ENCODE measurements at regions not wholly inside any gene's neighbourhood (a gene's known extent, or its start where the extent isn't known, plus 50 kb on each side); places are given as distances from the start of the nearest gene placed in this dataset.
"Not testable (repeated sequence)": the region's sequence is repeated elsewhere in the genome, so short reads cannot be mapped to it uniquely, and the experiment has no call there.

DNA sequence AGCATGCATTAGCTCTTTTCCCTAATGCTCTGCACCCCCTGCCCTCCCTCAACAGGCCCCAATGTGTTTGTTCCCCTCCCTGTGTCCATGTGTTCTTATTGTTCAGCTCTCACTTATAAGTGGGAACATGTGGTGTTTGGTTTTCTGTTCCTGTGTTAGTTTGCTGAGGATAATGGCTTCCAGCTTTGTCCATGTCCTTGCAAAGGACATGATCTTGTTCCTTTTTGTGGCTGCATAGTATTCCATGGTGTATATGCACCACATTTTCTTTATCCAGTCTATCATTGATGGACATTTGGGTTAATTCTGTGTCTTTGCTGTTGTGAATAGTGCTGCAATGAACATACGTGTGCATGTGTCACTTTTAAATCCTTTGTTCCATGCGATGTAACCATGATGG, 363.0 kb downstream of the SRGAP2C start:
- DNase-seq (ENCODE audit: low read depth, low spot score); in situ Hi-C loops (cut with HindIII; ENCODE audit: low pct_unique_long_range_greater_than_20kb, low sequenced_read_pairs): not testable (repeated sequence)

GRCh38 chr1:121550817-121551216, 366.0 kb downstream of the SRGAP2C start:
- DNase-seq (ENCODE audit: low read depth, low spot score); in situ Hi-C loops (cut with HindIII; ENCODE audit: low pct_unique_long_range_greater_than_20kb, low sequenced_read_pairs): not testable (repeated sequence)

- in situ Hi-C loops (cut with HindIII; ENCODE audit: low pct_unique_long_range_greater_than_20kb, low sequenced_read_pairs); DNase-seq (ENCODE audit: low read depth, low spot score): not testable (repeated sequence)
These were observed 366.7 kb downstream of the SRGAP2C start for GRCh38 chr1:121551491-121551890.

- DNase-seq (ENCODE audit: low read depth, low spot score); in situ Hi-C loops (cut with HindIII; ENCODE audit: low pct_unique_long_range_greater_than_20kb, low sequenced_read_pairs): not testable (repeated sequence)
These were observed 371.8 kb downstream of the SRGAP2C start for GRCh38 chr1:121556560-121556959.

DNA sequence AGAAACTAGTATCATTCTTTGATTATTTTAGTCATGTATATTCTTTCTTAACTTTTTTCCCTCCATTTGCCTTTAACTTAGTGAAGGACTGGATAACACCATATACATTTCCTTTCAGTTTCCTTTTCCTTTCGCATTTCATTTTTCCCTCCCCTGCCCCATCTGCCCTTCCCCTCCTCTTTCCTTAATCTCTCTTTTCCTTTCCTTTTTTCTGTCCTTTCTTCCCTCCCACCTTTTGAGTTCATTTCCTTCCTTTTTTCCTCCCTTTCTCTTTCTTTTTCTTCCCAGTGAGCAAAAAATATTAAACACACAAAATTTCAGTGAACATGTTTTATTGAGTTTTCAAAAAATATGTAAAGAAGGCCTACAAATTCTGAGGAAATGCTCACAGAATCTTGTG, 373.3 kb downstream of the SRGAP2C start:
- DNase-seq (ENCODE audit: low read depth, low spot score); in situ Hi-C loops (cut with HindIII; ENCODE audit: low pct_unique_long_range_greater_than_20kb, low sequenced_read_pairs): not testable (repeated sequence)

GRCh38 chr1:121558514-121558913, 373.7 kb downstream of the SRGAP2C start:
- peak; percentile 13 for DNase-seq (ENCODE audit: low read depth, low spot score)
- in situ Hi-C loops (cut with HindIII; ENCODE audit: low pct_unique_long_range_greater_than_20kb, low sequenced_read_pairs) = no loop called here

DNA sequence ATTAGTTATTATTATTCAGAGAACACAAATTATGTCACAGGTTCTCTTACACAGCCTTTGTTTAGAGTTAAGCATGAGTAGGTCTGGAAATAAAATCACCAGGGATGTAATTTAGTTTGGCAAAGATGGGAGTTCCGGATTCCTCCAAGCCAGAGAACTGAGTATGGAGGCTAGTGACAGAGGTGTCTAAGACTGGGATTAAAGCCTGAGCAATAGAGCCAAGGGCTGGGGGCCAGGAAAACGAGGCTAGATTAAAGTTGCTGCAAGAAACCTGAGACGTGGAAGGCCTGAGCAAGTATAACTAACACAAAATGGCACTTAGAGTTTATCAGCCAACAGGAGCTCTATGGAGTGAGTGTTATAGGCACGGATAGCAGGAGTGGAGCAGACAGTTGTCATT, 381.6 kb downstream of the SRGAP2C start:
- in situ Hi-C loops (cut with HindIII; ENCODE audit: low pct_unique_long_range_greater_than_20kb, low sequenced_read_pairs) = no loop called here
- no peak for DNase-seq (ENCODE audit: low read depth, low spot score)

DNA sequence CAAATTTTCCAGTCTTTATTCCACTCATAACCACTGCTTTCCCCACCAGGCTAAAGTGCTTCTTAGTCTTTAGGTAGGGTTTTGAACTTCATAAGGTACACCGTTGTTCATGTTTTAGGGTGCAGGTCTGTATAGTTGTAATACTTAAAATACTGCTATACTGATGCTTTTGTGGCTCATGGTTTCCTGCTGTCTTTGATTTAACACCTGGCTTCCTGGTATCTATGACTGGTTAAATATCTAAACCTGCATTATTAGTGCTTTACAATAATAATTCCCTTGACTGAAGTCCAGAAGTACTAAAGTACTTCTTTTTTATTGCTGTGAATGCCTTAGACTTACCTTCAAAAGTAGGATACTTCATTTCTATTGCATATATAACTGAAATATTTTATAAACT, 384.7 kb downstream of the SRGAP2C start:
- in situ Hi-C loops (cut with HindIII; ENCODE audit: low pct_unique_long_range_greater_than_20kb, low sequenced_read_pairs) = no loop called here
- DNase-seq (ENCODE audit: low read depth, low spot score) = no peak

DNA sequence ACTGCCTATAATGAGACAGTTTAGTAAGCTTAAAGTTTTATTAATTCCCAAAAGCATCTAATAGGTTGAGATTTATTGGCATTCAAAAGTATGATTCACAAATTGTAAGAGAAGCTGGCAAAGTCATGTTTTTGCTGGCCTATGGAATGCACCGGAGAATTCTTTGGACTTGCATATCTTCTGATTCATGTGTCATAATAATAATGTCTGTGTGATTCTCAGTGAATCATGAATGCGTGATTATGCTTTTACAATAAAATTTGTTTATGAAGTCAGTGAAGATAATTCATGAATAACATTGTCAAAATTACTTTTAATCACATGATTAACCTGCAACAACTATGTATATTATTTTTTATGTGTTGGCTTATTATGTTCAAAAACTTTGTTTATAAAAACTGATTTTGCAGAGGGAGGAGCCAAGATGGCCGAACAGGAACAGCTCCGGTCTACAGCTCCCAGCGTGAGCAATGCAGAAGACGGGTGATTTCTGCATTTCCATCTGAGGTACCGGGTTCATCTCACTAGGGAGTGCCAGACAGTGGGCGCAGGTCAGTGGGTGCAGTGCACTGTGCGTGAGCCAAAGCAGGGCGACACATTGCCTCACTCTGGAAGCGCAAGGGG, 389.2 kb downstream of the SRGAP2C start:
- DNase-seq (ENCODE audit: low read depth, low spot score); in situ Hi-C loops (cut with HindIII; ENCODE audit: low pct_unique_long_range_greater_than_20kb, low sequenced_read_pairs): not testable (repeated sequence)

DNA sequence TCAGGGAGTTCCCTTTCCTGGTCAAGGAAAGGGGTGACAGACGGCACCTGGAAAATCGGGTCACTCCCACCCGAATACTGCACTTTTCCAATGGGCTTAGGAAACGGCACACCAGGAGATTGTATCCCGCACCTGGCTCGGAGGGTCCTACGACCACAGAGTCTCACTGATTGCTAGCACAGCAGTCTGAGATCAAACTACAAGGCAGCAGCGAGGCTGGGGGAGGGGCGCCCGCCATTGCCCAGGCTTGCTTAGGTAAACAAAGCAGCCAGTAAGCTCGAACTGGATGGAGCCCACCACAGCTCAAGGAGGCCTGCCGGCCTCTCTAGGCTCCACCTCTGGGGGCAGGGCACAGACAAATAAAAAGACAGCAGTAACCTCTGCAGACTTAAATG, 389.7 kb downstream of the SRGAP2C start:
- in situ Hi-C loops (cut with HindIII; ENCODE audit: low pct_unique_long_range_greater_than_20kb, low sequenced_read_pairs); DNase-seq (ENCODE audit: low read depth, low spot score): not testable (repeated sequence)

- not testable (repeated sequence) for DNase-seq (ENCODE audit: low read depth, low spot score)
These were observed 398.1 kb downstream of the SRGAP2C start for GRCh38 chr1:121582898-121583297.

DNA sequence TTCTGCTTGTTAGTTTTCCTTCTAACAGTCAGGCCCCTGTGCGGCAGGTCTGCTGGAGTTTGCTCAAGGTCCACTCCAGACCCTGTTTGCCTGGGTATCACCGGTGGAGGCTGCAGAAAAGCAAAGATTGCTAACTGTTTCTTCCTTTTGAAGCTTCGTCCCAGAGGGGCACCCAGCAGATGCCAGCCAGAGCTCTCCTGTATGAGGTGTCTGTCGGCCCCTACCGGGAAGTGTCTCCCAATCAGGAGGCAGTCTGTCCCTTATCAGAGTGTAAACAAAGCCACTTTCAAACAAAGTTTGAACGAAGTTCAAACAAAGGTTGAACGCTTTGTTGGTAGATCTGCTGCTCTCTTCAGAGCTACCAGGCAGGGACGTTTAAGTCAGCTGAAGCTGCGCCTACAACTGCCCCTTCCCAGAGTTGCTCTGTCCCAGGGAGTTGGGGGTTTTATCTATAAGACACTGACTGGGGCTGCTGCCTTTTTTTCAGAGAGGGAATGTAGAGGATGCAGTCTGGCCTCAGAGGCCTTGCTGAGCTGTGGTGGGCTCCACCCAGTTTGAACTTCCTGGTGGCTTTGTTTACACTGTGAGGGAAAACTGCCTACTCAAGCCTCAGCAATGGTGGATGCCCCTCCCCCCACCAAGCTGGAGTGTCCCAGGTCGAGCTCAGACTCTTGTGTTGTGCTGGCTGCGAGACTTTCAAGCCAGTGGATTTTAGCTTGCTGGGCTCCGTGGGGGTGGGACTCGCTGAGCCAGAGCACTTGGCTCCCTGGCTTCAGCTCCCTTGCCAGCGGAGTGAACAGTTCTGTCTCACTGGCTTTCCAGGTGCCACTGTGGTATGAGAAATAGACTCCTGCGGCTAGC, 401.8 kb downstream of the SRGAP2C start:
- no peak for DNase-seq (ENCODE audit: low read depth, low spot score)
- in situ Hi-C loops (cut with HindIII; ENCODE audit: low pct_unique_long_range_greater_than_20kb, low sequenced_read_pairs) = no loop called here

More at GRCh38 chr1:121582898-121583297, 398.1 kb downstream of the SRGAP2C start:
- in situ Hi-C loops (cut with HindIII; ENCODE audit: low pct_unique_long_range_greater_than_20kb, low sequenced_read_pairs) = not testable (repeated sequence)

DNA sequence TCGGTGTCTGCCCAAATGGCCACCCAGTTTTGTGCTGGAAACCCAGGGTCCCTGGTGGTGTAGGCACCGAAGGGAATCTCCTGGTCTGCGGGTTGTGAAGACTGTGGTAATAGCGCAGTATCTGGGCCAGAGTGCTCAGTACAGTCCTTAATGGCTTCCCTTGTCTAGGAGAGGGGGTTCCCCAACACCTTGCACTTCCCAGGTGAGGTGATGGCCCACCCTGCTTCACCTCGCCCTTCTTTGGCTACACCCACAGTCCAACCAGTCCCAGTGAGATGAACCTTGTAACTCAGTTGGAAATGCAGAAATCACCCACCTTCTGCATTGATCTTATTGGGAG, 402.4 kb downstream of the SRGAP2C start:
- in situ Hi-C loops (cut with HindIII; ENCODE audit: low pct_unique_long_range_greater_than_20kb, low sequenced_read_pairs) = no loop called here

GRCh38 chr1:121587777-121588176, 403.0 kb downstream of the SRGAP2C start:
- no peak for DNase-seq (ENCODE audit: low read depth, low spot score)
- in situ Hi-C loops (cut with HindIII; ENCODE audit: low pct_unique_long_range_greater_than_20kb, low sequenced_read_pairs) = no loop called here

More for the DNA sequence above, 402.4 kb downstream of the SRGAP2C start:
- no peak for DNase-seq (ENCODE audit: low read depth, low spot score)

- DNase-seq (ENCODE audit: low read depth, low spot score) = no peak
- in situ Hi-C loops (cut with HindIII; ENCODE audit: low pct_unique_long_range_greater_than_20kb, low sequenced_read_pairs) = no loop called here
These were observed 409.3 kb downstream of the SRGAP2C start for GRCh38 chr1:121594096-121594495.

GRCh38 chr1:121595089-121595488, 410.3 kb downstream of the SRGAP2C start:
- in situ Hi-C loops (cut with HindIII; ENCODE audit: low pct_unique_long_range_greater_than_20kb, low sequenced_read_pairs) = no loop called here
- DNase-seq (ENCODE audit: low read depth, low spot score) = no peak

DNA sequence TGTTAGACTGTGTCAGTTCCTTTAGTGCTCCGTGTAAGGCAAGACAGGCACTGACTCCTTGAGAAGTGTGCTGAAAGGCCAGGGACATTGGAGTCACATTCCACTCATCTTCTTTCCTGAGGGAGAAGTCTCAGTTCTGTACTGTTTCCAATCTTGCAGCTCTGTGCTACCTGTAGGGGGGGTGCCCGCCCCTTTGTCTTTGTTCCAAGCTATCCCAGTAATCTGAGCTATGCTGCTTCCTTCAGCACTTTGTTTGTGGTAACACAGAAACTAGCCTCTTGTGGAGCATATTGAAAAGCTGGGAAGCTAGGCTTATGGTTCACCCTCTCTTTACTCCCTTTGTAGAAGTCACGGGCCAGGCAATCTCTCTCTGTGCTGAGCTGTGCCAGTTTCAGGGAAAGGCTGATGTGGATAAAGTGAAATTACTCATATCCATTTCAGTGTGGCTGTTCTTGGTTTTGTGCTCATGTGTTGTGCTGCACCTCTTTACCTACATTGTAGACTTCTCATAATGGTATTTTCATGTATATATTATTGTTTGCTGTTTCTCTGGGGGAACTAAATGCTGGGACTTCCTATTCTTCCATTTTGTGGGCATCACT, 420.2 kb downstream of the SRGAP2C start:
- DNase-seq (ENCODE audit: low read depth, low spot score); in situ Hi-C loops (cut with HindIII; ENCODE audit: low pct_unique_long_range_greater_than_20kb, low sequenced_read_pairs): not testable (repeated sequence)

DNA sequence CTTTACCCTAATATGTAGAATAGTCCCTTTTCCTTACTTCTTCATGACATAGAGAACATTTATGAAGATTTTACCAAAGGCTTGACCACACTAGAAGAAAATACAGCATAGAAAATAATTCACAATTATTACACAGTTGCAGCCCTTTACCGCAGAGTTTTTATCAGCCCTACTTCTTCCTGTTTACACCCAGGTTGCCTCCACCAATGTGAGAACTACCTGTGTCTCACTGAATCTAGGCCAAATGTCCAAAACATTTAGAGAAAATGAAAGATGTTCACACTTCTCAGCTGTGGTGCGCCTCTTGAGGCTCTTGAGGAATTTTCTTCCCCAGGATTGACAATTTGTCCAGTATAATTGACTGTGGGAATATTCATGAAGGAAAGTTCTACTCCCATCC, 422.7 kb downstream of the SRGAP2C start:
- in situ Hi-C loops (cut with HindIII; ENCODE audit: low pct_unique_long_range_greater_than_20kb, low sequenced_read_pairs); DNase-seq (ENCODE audit: low read depth, low spot score): not testable (repeated sequence)
